ENCODE measurements at regions not wholly inside any gene's neighbourhood (a gene's known extent, or its start where the extent isn't known, plus 50 kb on each side); places are given as distances from the start of the nearest gene placed in this dataset.
"Not testable (repeated sequence)": the region's sequence is repeated elsewhere in the genome, so short reads cannot be mapped to it uniquely, and the experiment has no call there.

- H3K4me1 ChIP-seq: peaks cover 0 to 7% (median 0%) of the 10 kb centered on the region in 4 donors
- H3K4me3 ChIP-seq: no peak overlapping the region
- no peak for DNase-seq
- no peaks in the 10 kb centered on the region for H3K36me3 ChIP-seq
- TF ChIP-seq POLR2A (IDR thresholded peaks at IDR 0.05): no peak
- no peak for TF ChIP-seq POLR2AphosphoS5 (IDR thresholded peaks at IDR 0.05)
- TF ChIP-seq, protein P1, sequence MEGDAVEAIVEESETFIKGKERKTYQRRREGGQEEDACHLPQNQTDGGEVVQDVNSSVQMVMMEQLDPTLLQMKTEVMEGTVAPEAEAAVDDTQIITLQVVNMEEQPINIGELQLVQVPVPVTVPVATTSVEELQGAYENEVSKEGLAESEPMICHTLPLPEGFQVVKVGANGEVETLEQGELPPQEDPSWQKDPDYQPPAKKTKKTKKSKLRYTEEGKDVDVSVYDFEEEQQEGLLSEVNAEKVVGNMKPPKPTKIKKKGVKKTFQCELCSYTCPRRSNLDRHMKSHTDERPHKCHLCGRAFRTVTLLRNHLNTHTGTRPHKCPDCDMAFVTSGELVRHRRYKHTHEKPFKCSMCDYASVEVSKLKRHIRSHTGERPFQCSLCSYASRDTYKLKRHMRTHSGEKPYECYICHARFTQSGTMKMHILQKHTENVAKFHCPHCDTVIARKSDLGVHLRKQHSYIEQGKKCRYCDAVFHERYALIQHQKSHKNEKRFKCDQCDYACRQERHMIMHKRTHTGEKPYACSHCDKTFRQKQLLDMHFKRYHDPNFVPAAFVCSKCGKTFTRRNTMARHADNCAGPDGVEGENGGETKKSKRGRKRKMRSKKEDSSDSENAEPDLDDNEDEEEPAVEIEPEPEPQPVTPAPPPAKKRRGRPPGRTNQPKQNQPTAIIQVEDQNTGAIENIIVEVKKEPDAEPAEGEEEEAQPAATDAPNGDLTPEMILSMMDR (IDR thresholded peaks at IDR 0.05): no peak
- TF ChIP-seq EP300 (IDR thresholded peaks at IDR 0.05): no peak
- intact Hi-C loops (cut with DNase I): no loop called here
- no peaks in the 10 kb centered on the region for H3K27me3 ChIP-seq
- H3K9me3 ChIP-seq: no peaks in the 10 kb centered on the region
- H3K27ac ChIP-seq: no peak overlapping the region
These were observed 336.3 kb downstream of the PPP1R3A start for GRCh38 chr7:113582471-113582870.

GRCh38 chr7:113563257-113563656, 355.6 kb downstream of the PPP1R3A start:
- DNase-seq; H3K27ac ChIP-seq; H3K36me3 ChIP-seq; H3K9me3 ChIP-seq; H3K4me1 ChIP-seq; intact Hi-C loops (cut with DNase I); H3K4me3 ChIP-seq; H3K27me3 ChIP-seq: not testable (repeated sequence)
- 75 to 83% methylated on average over 8 of the region's 8 CpGs for WGBS, 2 donors

DNA sequence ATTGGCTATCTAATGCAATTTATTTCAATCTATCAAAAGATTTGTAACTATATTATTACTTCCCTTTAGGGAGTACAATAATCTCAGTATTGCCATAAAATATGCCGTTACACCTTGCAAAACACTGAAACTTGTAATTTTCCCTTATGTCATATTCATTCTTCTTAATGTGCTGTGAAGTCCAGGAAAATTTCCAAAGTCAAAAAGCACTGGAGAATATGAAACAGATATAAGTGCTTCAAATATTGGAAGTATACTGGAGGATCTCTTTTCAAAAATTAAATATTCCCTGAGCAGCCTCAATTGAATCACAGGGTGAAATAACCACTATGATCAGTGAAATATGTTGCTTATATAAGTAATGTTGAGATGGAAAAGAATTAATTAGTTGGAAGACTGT, 356.0 kb downstream of the PPP1R3A start:
- Histone ChIP-seq H3K4me3 (no peak overlapping the region), H3K27ac (no peak overlapping the region), H3K36me3 (no peaks in the 10 kb centered on the region), H3K9me3 (no peaks in the 10 kb centered on the region), H3K27me3 (no peaks in the 10 kb centered on the region), H3K4me1 (peaks cover 0 to 7% (median 0%) of the 10 kb centered on the region in 4 donors)
- whole genome bisulfite sequencing, 2 donors: 75 to 89% methylated on average over 1 of the region's 1 CpG
- DNase-seq: no peak
- intact Hi-C loops (cut with DNase I): no loop called here
- no peak for TF ChIP-seq POLR2AphosphoS5 (IDR thresholded peaks at IDR 0.05)
- TF ChIP-seq, protein P1 (IDR thresholded peaks at IDR 0.05): no peak
- TF ChIP-seq EP300 (IDR thresholded peaks at IDR 0.05): no peak
- TF ChIP-seq POLR2A (IDR thresholded peaks at IDR 0.05): no peak

DNA sequence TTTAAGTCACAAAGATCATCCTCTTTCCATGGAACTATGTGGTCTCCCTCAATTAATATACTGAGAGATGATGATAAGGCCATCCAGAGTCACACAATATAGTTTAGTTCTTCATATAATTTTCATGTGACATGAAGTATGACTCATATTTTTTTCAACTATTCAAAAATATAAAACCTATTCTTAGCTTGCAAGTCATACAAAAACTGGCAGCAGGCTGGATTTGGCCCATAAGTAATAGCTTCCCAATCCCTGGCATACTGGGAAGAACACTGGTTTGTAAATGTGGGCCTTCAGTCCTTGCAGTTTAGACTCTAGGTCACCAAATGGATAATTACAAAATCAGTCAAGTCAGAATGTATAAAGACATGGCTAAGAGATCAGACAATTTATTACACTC, 356.6 kb downstream of the PPP1R3A start:
- Histone ChIP-seq H3K9me3 (no peaks in the 10 kb centered on the region), H3K4me3 (no peak overlapping the region), H3K36me3 (no peaks in the 10 kb centered on the region), H3K4me1 (peaks cover 0 to 7% (median 0%) of the 10 kb centered on the region in 4 donors), H3K27ac (no peak overlapping the region), H3K27me3 (no peaks in the 10 kb centered on the region)
- intact Hi-C loops (cut with DNase I): no loop called here
- DNase-seq: no peak
- no peak for TF ChIP-seq EP300 (IDR thresholded peaks at IDR 0.05)
- TF ChIP-seq, protein P1 (IDR thresholded peaks at IDR 0.05): no peak
- no peak for TF ChIP-seq POLR2A (IDR thresholded peaks at IDR 0.05)
- no peak for TF ChIP-seq POLR2AphosphoS5 (IDR thresholded peaks at IDR 0.05)

DNA sequence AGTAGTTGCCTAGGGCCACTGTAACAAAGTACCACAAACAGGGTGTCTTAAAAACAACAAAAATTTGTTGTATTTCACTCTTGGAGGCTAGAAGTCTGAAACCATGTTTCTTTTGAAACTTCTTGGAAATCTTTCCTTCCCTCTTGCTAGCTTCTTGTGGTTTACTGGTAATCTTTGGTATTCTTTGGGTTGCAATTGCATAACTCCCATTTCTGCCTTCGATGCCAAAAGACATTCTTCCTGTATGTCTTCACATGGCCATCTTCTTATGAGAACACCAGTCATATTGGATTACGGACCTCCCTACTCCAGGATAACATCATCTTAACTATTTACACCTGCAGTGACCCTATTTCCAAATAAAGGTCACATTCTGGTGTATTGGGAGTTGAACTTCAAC, 357.4 kb downstream of the PPP1R3A start:
- peaks cover 0 to 7% (median 0%) of the 10 kb centered on the region in 4 donors for H3K4me1 ChIP-seq
- H3K36me3 ChIP-seq: no peaks in the 10 kb centered on the region
- no peak for DNase-seq
- H3K9me3 ChIP-seq: no peaks in the 10 kb centered on the region
- no peak overlapping the region for H3K27ac ChIP-seq
- H3K27me3 ChIP-seq: no peaks in the 10 kb centered on the region
- TF ChIP-seq POLR2A (IDR thresholded peaks at IDR 0.05): no peak
- TF ChIP-seq, protein P1 (IDR thresholded peaks at IDR 0.05): no peak
- no peak for TF ChIP-seq EP300 (IDR thresholded peaks at IDR 0.05)
- no peak for TF ChIP-seq POLR2AphosphoS5 (IDR thresholded peaks at IDR 0.05)
- WGBS, 2 donors: 42 to 85% methylated on average over 2 of the region's 2 CpGs
- intact Hi-C loops (cut with DNase I): no loop called here
- H3K4me3 ChIP-seq: no peak overlapping the region
